BE2C (cell line): ENCODE measurements at regions not wholly inside any gene's neighbourhood (a gene's known extent, or its start where the extent isn't known, plus 50 kb on each side); places are given as distances from the start of the nearest gene placed in this dataset.

ENCODE experiments used
- DNase-seq: peaks from one replicate; pipeline ENCODE4 v3.0.0-alpha.2; 2020
- H3K27me3 ChIP-seq: fragments of 250-450 bp; sonication (Bioruptor Pico); 2 replicates; pipeline ENCODE4 v1.5.1; 2020; ENCODE audit warnings: mild to moderate bottlenecking
- H3K36me3 ChIP-seq: fragments of 250-450 bp; sonication (Bioruptor Pico); 2 replicates; pipeline ENCODE4 v1.5.1; 2020; ENCODE audit warnings: mild to moderate bottlenecking
- H3K4me1 ChIP-seq: fragments of 250-450 bp; sonication (Bioruptor Pico); 2 replicates; pipeline ENCODE4 v1.5.1; 2020
- H3K4me3 ChIP-seq: 2 replicates; pipeline ENCODE4 v1.5.1; 2011; ENCODE audit warnings: low read depth, low read length
- H3K9me3 ChIP-seq: fragments of 250-450 bp; sonication (Bioruptor Pico); 2 replicates; pipeline ENCODE4 v1.5.1; 2020
- CTCF ChIP-seq: IDR thresholded peaks from 2 replicates; pipeline ENCODE4 v1.5.1; 2012; ENCODE audit warnings: mild to moderate bottlenecking, low read depth, low read length

- Histone ChIP-seq H3K36me3 (no peaks in the 10 kb centered on the region), H3K9me3 (no peaks in the 10 kb centered on the region), H3K27me3 (no peaks in the 10 kb centered on the region), H3K4me3 (no peak overlapping the region), H3K4me1 (no peaks in the 10 kb centered on the region)
- no peak for TF ChIP-seq CTCF
- DNase-seq, result no peak
Measured at GRCh38 chr18:38330573-38330972, 765.0 kb upstream of the CELF4 start.

- no peaks in the 10 kb centered on the region for H3K9me3 ChIP-seq
- H3K27me3 ChIP-seq, result no peaks in the 10 kb centered on the region
- H3K4me1 ChIP-seq, result no peaks in the 10 kb centered on the region
- no peak for DNase-seq
- H3K36me3 ChIP-seq, result no peaks in the 10 kb centered on the region
- H3K4me3 ChIP-seq, result no peak overlapping the region
- no peak for TF ChIP-seq CTCF
Measured at GRCh38 chr18:38329145-38329544, 763.5 kb upstream of the CELF4 start.

- H3K4me3 ChIP-seq, result no peak overlapping the region
- no peaks in the 10 kb centered on the region for H3K4me1 ChIP-seq
- no peak for TF ChIP-seq CTCF
- H3K27me3 ChIP-seq, result no peaks in the 10 kb centered on the region
- H3K36me3 ChIP-seq, result no peaks in the 10 kb centered on the region
- H3K9me3 ChIP-seq, result no peaks in the 10 kb centered on the region
- peak; percentile 5 for DNase-seq
Measured at GRCh38 chr18:38322206-38322605, 756.6 kb upstream of the CELF4 start.

DNA sequence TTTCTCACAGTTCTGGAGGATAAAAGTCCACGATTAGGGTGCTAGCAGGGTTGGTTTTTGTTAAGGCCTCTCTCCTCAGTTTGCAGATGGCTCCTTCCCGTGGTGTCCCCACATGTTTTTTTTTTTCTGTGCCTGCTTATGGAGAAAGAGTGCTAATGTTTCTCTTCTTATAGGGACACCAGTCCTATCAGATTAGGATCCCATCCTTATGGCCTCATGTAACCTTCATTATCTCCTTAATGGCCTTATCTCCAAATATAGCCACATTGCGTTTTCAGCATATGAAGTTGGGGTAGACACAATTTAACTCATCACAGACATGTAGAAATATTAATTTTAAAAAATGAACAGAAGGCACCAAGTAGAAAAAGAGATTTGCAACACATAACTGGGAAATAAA is 755.7 kb upstream of the CELF4 start:
- DNase-seq, result no peak
- H3K4me3 ChIP-seq, result no peak overlapping the region
- no peak for TF ChIP-seq CTCF
- H3K27me3 ChIP-seq, result no peaks in the 10 kb centered on the region
- H3K36me3 ChIP-seq, result no peaks in the 10 kb centered on the region
- no peaks in the 10 kb centered on the region for H3K9me3 ChIP-seq
- no peaks in the 10 kb centered on the region for H3K4me1 ChIP-seq

DNA sequence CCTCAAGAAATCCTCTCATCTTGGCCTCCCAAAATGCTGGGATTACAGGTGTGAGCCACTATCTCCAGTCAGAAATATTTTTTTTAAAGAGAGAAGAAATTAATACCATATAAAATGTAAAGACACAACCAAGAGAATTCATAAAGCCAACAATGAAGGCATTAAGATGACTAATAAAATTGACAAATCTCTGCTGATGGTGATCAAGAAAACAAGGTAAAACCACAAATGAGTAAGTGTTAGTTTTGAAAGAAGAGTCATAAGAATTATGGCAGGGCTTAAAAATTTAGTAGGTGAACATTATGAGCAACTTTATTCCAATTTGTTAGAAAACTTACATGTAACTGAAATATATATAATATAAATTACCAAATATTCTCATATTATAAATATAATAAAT is 752.8 kb upstream of the CELF4 start:
- no peaks in the 10 kb centered on the region for H3K36me3 ChIP-seq
- TF ChIP-seq CTCF, result no peak
- H3K27me3 ChIP-seq, result no peaks in the 10 kb centered on the region
- H3K9me3 ChIP-seq, result no peaks in the 10 kb centered on the region
- H3K4me3 ChIP-seq, result no peak overlapping the region
- DNase-seq, result no peak
- no peaks in the 10 kb centered on the region for H3K4me1 ChIP-seq

GRCh38 chr18:38313831-38314230 is 748.2 kb upstream of the CELF4 start:
- H3K27me3 ChIP-seq, result no peaks in the 10 kb centered on the region
- H3K36me3 ChIP-seq, result no peaks in the 10 kb centered on the region
- peak; percentile 41 for DNase-seq
- H3K9me3 ChIP-seq, result no peaks in the 10 kb centered on the region
- no peaks in the 10 kb centered on the region for H3K4me1 ChIP-seq
- TF ChIP-seq CTCF, result no peak
- H3K4me3 ChIP-seq, result no peak overlapping the region
